CD4-positive, alpha-beta T cell (primary cell): ENCODE measurements at regions not wholly inside any gene's neighbourhood (a gene's known extent, or its start where the extent isn't known, plus 50 kb on each side); places are given as distances from the start of the nearest gene placed in this dataset.

Experiments
- ATAC-seq: fragments of 200-7000 bp; cut with Tn5 transposase; one replicate; pipeline ENCODE4 v1.10.0; 2022; ENCODE audit warnings: mild to moderate bottlenecking; ENCODE audit not compliant: poor library complexity
- CTCF ChIA-PET: fragments of 350-600 bp; sonication (Branson Sonifier 250); formaldehyde crosslinking; loops from one replicate; lab custom pipeline; 2021; ENCODE audit warnings: antibody characterized with exemption, inconsistent platforms; lab: Charles Lee
- POLR2A ChIA-PET: fragments of 350-600 bp; sonication (Branson Sonifier 250); formaldehyde crosslinking; loops from one replicate; lab custom pipeline; 2021; ENCODE audit warnings: antibody characterized with exemption, inconsistent platforms; lab: Charles Lee
- DNase-seq, 14 experiments: peaks; one replicate each; pipeline ENCODE4 v3.0.0-alpha.2; 2013 to 2020; ENCODE audit warnings: mixed read lengths in 2 of 14
- H3K27ac ChIP-seq, 2 donors: one replicate each; pipeline versions ENCODE4 v1.5.1 to v1.7.0; 2013; ENCODE audit warnings: low read length in 2 of 2, low read depth in 1 of 2, mild to moderate bottlenecking in 1 of 2
- H3K27me3 ChIP-seq, 2 experiments: 1 replicate in 1 of 2; 2 replicates in 1 of 2; pipeline versions ENCODE4 v1.6.1 to v1.7.0; 2013; ENCODE audit warnings: low read length in 2 of 2, control low read depth in 1 of 2, mild to moderate bottlenecking in 1 of 2, moderate library complexity in 1 of 2; ENCODE audit not compliant: insufficient read depth in 2 of 2, control insufficient read depth in 1 of 2
- H3K36me3 ChIP-seq: one replicate; pipeline ENCODE4 v1.6.1; 2013; ENCODE audit warnings: low read length, control low read depth; ENCODE audit not compliant: insufficient read depth
- H3K4me1 ChIP-seq: one replicate; pipeline ENCODE4 v1.6.1; 2013; ENCODE audit warnings: low read length, control low read depth; ENCODE audit not compliant: insufficient read depth
- H3K4me3 ChIP-seq: one replicate; pipeline ENCODE4 v1.5.1; 2013; ENCODE audit warnings: mild to moderate bottlenecking, low read length, moderate library complexity
- H3K9me3 ChIP-seq, 2 experiments: 1 replicate in 1 of 2; 2 replicates in 1 of 2; pipeline versions ENCODE4 v1.6.1 to v1.7.0; 2013; ENCODE audit warnings: low read length in 2 of 2, mild to moderate bottlenecking in 2 of 2, control low read depth in 1 of 2, moderate library complexity in 1 of 2; ENCODE audit not compliant: control insufficient read depth in 1 of 2, insufficient read depth in 1 of 2
- H3K27ac Mint-ChIP-seq: one replicate; pipeline ENCODE4 v1.8.0; 2020; ENCODE audit warnings: mixed read lengths
- H3K27me3 Mint-ChIP-seq: one replicate; pipeline ENCODE4 v1.8.0; 2021; ENCODE audit warnings: mixed read lengths
- H3K36me3 Mint-ChIP-seq: one replicate; pipeline ENCODE4 v1.8.0; 2021; ENCODE audit warnings: low read depth, mixed read lengths
- H3K4me1 Mint-ChIP-seq: one replicate; pipeline ENCODE4 v1.8.0; 2021; ENCODE audit warnings: low read depth, mixed read lengths
- H3K4me3 Mint-ChIP-seq: one replicate; pipeline ENCODE4 v1.8.0; 2020; ENCODE audit warnings: mild to moderate bottlenecking, mixed read lengths
- H3K9me3 Mint-ChIP-seq: one replicate; pipeline ENCODE4 v1.8.0; 2020; ENCODE audit warnings: mixed read lengths
- CTCF ChIP-seq: fragments of 200-600 bp; IDR thresholded peaks from one replicate; pipeline ENCODE4 v1.8.0; 2022; ENCODE audit warnings: antibody characterized with exemption, mild to moderate bottlenecking
- intact Hi-C, 2 experiments: fragments of 100-400 bp; cut with DNase I in 1 of 2; cut with micrococcal nuclease in 1 of 2; formaldehyde crosslinking; loops; one replicate each; pipeline versions ENCODE4 v1.15.1 to v1.9.0; 2023 to 2025; cut with DNase I, micrococcal nuclease

- Mint-ChIP-seq H3K4me3 (no peak overlapping the region), H3K9me3 (no peaks in the 10 kb centered on the region), H3K27ac (no peak overlapping the region), H3K27me3 (no peaks in the 10 kb centered on the region), H3K4me1 (peaks cover 16% of the 10 kb centered on the region), H3K36me3 (no peaks in the 10 kb centered on the region)
- DNase-seq (no peak), ATAC-seq (no peak)
- H3K9me3 ChIP-seq = no peaks in the 10 kb centered on the region
- CTCF ChIA-PET = interaction anchor here (1.2 to 2.2 kb wide), 3 partner anchors 27 to 509 kb away, joined by 6 to 8 read pairs (median 7); no protein-coding TSS in a partner anchor
- intact Hi-C loops = loop anchor here (1.0 to 10.0 kb wide), 4 partner anchors 184 to 788 kb away; no protein-coding TSS in a partner anchor
- peaks cover 14% of the 10 kb centered on the region for H3K4me1 ChIP-seq
- no peaks in the 10 kb centered on the region for H3K27me3 ChIP-seq
- no peak for TF ChIP-seq CTCF
- no peak overlapping the region for H3K4me3 ChIP-seq
- POLR2A ChIA-PET = interaction anchor here (1.7 kb wide), 1 partner anchor 33 kb away, joined by 11 read pairs; no protein-coding TSS in a partner anchor
- H3K27ac ChIP-seq = no peak overlapping the region
- no peaks in the 10 kb centered on the region for H3K36me3 ChIP-seq
Measured at GRCh38 chr1:93813076-93813475, 65.9 kb downstream of the DNTTIP2 start.

GRCh38 chr1:93811326-93812065 is 67.5 kb downstream of the DNTTIP2 start:
- H3K36me3 Mint-ChIP-seq = no peaks in the 10 kb centered on the region
- POLR2A ChIA-PET = no interaction called here
- no peaks in the 10 kb centered on the region for H3K36me3 ChIP-seq
- no peak overlapping the region for H3K4me3 Mint-ChIP-seq
- H3K9me3 Mint-ChIP-seq = no peaks in the 10 kb centered on the region
- intact Hi-C loops = loop anchor here (2.0 to 10.0 kb wide), 3 partner anchors 371 to 787 kb away; no protein-coding TSS in a partner anchor
- CTCF ChIA-PET = no interaction called here
- no peaks in the 10 kb centered on the region for H3K4me1 ChIP-seq
- H3K9me3 ChIP-seq = no peaks in the 10 kb centered on the region
- H3K4me3 ChIP-seq = no peak overlapping the region
- H3K4me1 Mint-ChIP-seq = no peaks in the 10 kb centered on the region
- H3K27me3 ChIP-seq = no peaks in the 10 kb centered on the region
- no peak overlapping the region for H3K27ac Mint-ChIP-seq
- TF ChIP-seq CTCF = no peak
- ATAC-seq (no peak), DNase-seq (no peak)
- no peak overlapping the region for H3K27ac ChIP-seq
- H3K27me3 Mint-ChIP-seq = no peaks in the 10 kb centered on the region

DNA sequence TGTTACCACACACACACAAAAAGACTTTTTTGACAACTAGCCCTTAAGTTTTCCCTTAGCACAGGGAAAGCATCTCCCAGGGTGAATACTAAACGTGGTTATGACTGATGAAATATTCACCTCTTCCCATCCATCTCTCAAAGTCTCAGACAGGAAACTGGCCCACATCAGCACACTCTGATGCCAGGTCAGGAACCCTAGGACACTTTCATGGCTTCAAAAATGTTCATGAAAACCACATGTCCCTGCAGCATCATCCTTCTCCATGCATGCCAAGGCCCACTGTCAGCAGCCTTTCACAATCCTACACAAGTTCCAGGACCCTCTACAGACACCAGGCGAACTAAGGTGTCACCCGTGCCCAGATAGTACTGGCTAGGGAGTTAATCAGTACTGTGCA is 68.7 kb downstream of the DNTTIP2 start:
- Histone ChIP-seq H3K27me3 (no peaks in the 10 kb centered on the region), H3K4me3 (no peak overlapping the region), H3K4me1 (no peaks in the 10 kb centered on the region), H3K27ac (no peak overlapping the region), H3K36me3 (no peaks in the 10 kb centered on the region), H3K9me3 (no peaks in the 10 kb centered on the region)
- Mint-ChIP-seq H3K4me3 (no peak overlapping the region), H3K27me3 (no peaks in the 10 kb centered on the region), H3K36me3 (no peaks in the 10 kb centered on the region), H3K4me1 (no peaks in the 10 kb centered on the region), H3K27ac (no peak overlapping the region), H3K9me3 (no peaks in the 10 kb centered on the region)
- intact Hi-C loops = loop anchor here (10.0 kb wide), 2 partner anchors 506 to 786 kb away; no protein-coding TSS in a partner anchor
- ATAC-seq = no peak
- no peak for DNase-seq
- ChIA-PET POLR2A (no interaction called here), CTCF (no interaction called here)
- TF ChIP-seq CTCF = no peak
